HEK293 (cell line): ENCODE measurements at regions not wholly inside any gene's neighbourhood (a gene's known extent, or its start where the extent isn't known, plus 50 kb on each side); places are given as distances from the start of the nearest gene placed in this dataset.
"Not testable (repeated sequence)": the region's sequence is repeated elsewhere in the genome, so short reads cannot be mapped to it uniquely, and the experiment has no call there.

Experiments used
- CTCF ChIA-PET: fragments of 350-600 bp; formaldehyde crosslinking; extraction: SDS; loops from one replicate; lab custom pipeline; 2021; ENCODE audit warnings: antibody characterized with exemption; lab: Yijun Ruan, JAX
- POLR2A ChIA-PET: fragments of 300-600 bp; formaldehyde crosslinking; extraction: SDS; loops from one replicate; lab custom pipeline; 2020; ENCODE audit warnings: antibody characterized with exemption, inconsistent platforms; lab: Yijun Ruan, JAX
- H3K27ac ChIP-seq: fragments of 200-500 bp; sonication (Bioruptor generic); 2 replicates; pipeline ENCODE4 v1.5.1; 2014; ENCODE audit warnings: low read depth, low read length, control low read depth, inconsistent platforms; ENCODE audit errors: extremely low read depth
- H3K36me3 ChIP-seq, 2 experiments: fragments of 200-500 bp in 1 of 2; sonication (Bioruptor generic) in 1 of 2; 1 replicate in 1 of 2; 2 replicates in 1 of 2; pipeline ENCODE4 v1.5.1; 2014 to 2017; ENCODE audit warnings: inconsistent platforms in 2 of 2, low read length in 2 of 2; ENCODE audit not compliant: control insufficient read depth in 2 of 2, insufficient read depth in 1 of 2
- H3K4me1 ChIP-seq: fragments of 200-500 bp; sonication (Bioruptor generic); 2 replicates; pipeline ENCODE4 v1.5.1; 2014; ENCODE audit warnings: mild to moderate bottlenecking, low read length, inconsistent platforms; ENCODE audit not compliant: control insufficient read depth, insufficient read depth
- H3K4me3 ChIP-seq: 2 replicates; pipeline ENCODE4 v1.5.1; 2011; ENCODE audit warnings: low read depth, mild to moderate bottlenecking, control low read depth, low read length, moderate library complexity
- H3K9me3 ChIP-seq: fragments of 200-500 bp; sonication (Bioruptor generic); 2 replicates; pipeline ENCODE4 v1.5.1; 2014; ENCODE audit warnings: low read depth, low read length, inconsistent platforms; ENCODE audit not compliant: control insufficient read depth, insufficient read depth
- HOXC10 ChIP-seq: sonication (generic); formaldehyde crosslinking; IDR thresholded peaks from 2 replicates; pipeline ENCODE4 v1.8.1; 2023; ENCODE audit warnings: mild to moderate bottlenecking, missing genetic modification reagents
- KLF1 ChIP-seq: fragments of 450-650 bp; formaldehyde crosslinking; IDR thresholded peaks from 2 replicates; pipeline ENCODE4 v1.5.1; 2016; ENCODE audit warnings: missing biosample characterization, missing genetic modification characterization
- SCRT1 ChIP-seq: fragments of 450-650 bp; formaldehyde crosslinking; IDR thresholded peaks from 2 replicates; pipeline ENCODE4 v1.5.1; 2016; ENCODE audit warnings: missing biosample characterization, missing genetic modification characterization, borderline replicate concordance
- SCRT2 ChIP-seq: fragments of 450-650 bp; formaldehyde crosslinking; IDR thresholded peaks from 2 replicates; pipeline ENCODE4 v1.5.1; 2016; ENCODE audit warnings: missing biosample characterization, missing genetic modification characterization
- ZBTB20 ChIP-seq: fragments of 450-650 bp; formaldehyde crosslinking; IDR thresholded peaks from 2 replicates; pipeline ENCODE4 v1.5.1; 2016; ENCODE audit warnings: missing biosample characterization, missing genetic modification characterization
- ZIC2 ChIP-seq: fragments of 450-650 bp; formaldehyde crosslinking; IDR thresholded peaks from 2 replicates; pipeline ENCODE4 v1.5.1; 2016; ENCODE audit warnings: missing biosample characterization, missing genetic modification characterization
- ZNF112 ChIP-seq: fragments of 450-650 bp; formaldehyde crosslinking; IDR thresholded peaks from 2 replicates; pipeline ENCODE4 v1.5.0; 2017; ENCODE audit warnings: missing biosample characterization, missing genetic modification characterization
- ZNF121 ChIP-seq: fragments of 450-650 bp; formaldehyde crosslinking; IDR thresholded peaks from 2 replicates; pipeline ENCODE4 v1.5.1; 2016; ENCODE audit warnings: missing biosample characterization, missing genetic modification characterization
- ZNF132 ChIP-seq: fragments of 450-650 bp; formaldehyde crosslinking; IDR thresholded peaks from 2 replicates; pipeline ENCODE4 v1.5.1; 2017; ENCODE audit warnings: missing biosample characterization, missing genetic modification characterization, borderline replicate concordance
- ZNF146 ChIP-seq: fragments of 450-650 bp; formaldehyde crosslinking; IDR thresholded peaks from 2 replicates; pipeline ENCODE4 v1.5.1; 2016; ENCODE audit warnings: missing biosample characterization, missing genetic modification characterization
- ZNF184 ChIP-seq: fragments of 450-650 bp; IDR thresholded peaks from 2 replicates; pipeline ENCODE4 v1.5.1; 2018; ENCODE audit warnings: missing biosample characterization, mild to moderate bottlenecking, missing genetic modification characterization
- ZNF2 ChIP-seq: fragments of 450-650 bp; formaldehyde crosslinking; IDR thresholded peaks from 2 replicates; pipeline ENCODE4 v1.5.1; 2016; ENCODE audit warnings: missing biosample characterization, missing genetic modification characterization
- ZNF214 ChIP-seq: fragments of 450-650 bp; formaldehyde crosslinking; IDR thresholded peaks from 2 replicates; pipeline ENCODE4 v1.5.1; 2017; ENCODE audit warnings: missing biosample characterization, mild to moderate bottlenecking, missing genetic modification characterization, borderline replicate concordance
- ZNF324 ChIP-seq: fragments of 450-650 bp; formaldehyde crosslinking; IDR thresholded peaks from 2 replicates; pipeline ENCODE4 v1.5.1; 2016; ENCODE audit warnings: missing biosample characterization, missing genetic modification characterization
- ZNF350 ChIP-seq: fragments of 450-650 bp; formaldehyde crosslinking; IDR thresholded peaks from 2 replicates; pipeline ENCODE4 v1.5.0; 2017; ENCODE audit warnings: missing biosample characterization, mild to moderate bottlenecking, missing genetic modification characterization
- ZNF394 ChIP-seq: fragments of 450-650 bp; formaldehyde crosslinking; IDR thresholded peaks from 2 replicates; pipeline ENCODE4 v1.5.1; 2016; ENCODE audit warnings: missing biosample characterization, missing genetic modification characterization, mild to moderate bottlenecking, moderate library complexity, borderline replicate concordance
- ZNF510 ChIP-seq: fragments of 450-650 bp; formaldehyde crosslinking; IDR thresholded peaks from 2 replicates; pipeline ENCODE4 v1.5.1; 2018; ENCODE audit warnings: mild to moderate bottlenecking, missing genetic modification characterization, missing biosample characterization; ENCODE audit not compliant: insufficient replicate concordance
- ZNF529 ChIP-seq: fragments of 450-650 bp; formaldehyde crosslinking; IDR thresholded peaks from 2 replicates; pipeline ENCODE4 v1.5.1; 2017; ENCODE audit warnings: missing genetic modification characterization, missing biosample characterization; ENCODE audit not compliant: insufficient replicate concordance
- ZNF548 ChIP-seq: fragments of 450-650 bp; formaldehyde crosslinking; IDR thresholded peaks from 2 replicates; pipeline ENCODE4 v1.5.1; 2016; ENCODE audit warnings: missing biosample characterization, missing genetic modification characterization
- ZNF560 ChIP-seq: fragments of 450-650 bp; formaldehyde crosslinking; IDR thresholded peaks from 2 replicates; pipeline ENCODE4 v1.5.1; 2017; ENCODE audit warnings: missing biosample characterization, missing genetic modification characterization, borderline replicate concordance
- ZNF610 ChIP-seq: fragments of 450-650 bp; formaldehyde crosslinking; IDR thresholded peaks from 2 replicates; pipeline ENCODE4 v1.5.1; 2016; ENCODE audit warnings: missing biosample characterization, missing genetic modification characterization, borderline replicate concordance
- ZNF670 ChIP-seq: fragments of 450-650 bp; formaldehyde crosslinking; IDR thresholded peaks from 2 replicates; pipeline ENCODE4 v1.5.1; 2016; ENCODE audit warnings: missing biosample characterization, missing genetic modification characterization, low read depth
- ZNF707 ChIP-seq: fragments of 450-650 bp; formaldehyde crosslinking; IDR thresholded peaks from 2 replicates; pipeline ENCODE4 v1.5.1; 2016; ENCODE audit warnings: missing biosample characterization, missing genetic modification characterization
- ZNF747 ChIP-seq: fragments of 450-650 bp; formaldehyde crosslinking; IDR thresholded peaks from 2 replicates; pipeline ENCODE4 v1.5.1; 2016; ENCODE audit warnings: missing biosample characterization, missing genetic modification characterization
- ZNF830 ChIP-seq: fragments of 450-650 bp; IDR thresholded peaks from 2 replicates; pipeline ENCODE4 v1.5.0; 2018; ENCODE audit warnings: missing biosample characterization, missing genetic modification characterization, low read depth, mild to moderate bottlenecking, moderate library complexity
- TF ChIP-seq, protein P1 (sequence below): fragments of 450-650 bp; formaldehyde crosslinking; optimal IDR thresholded peaks from 2 replicates; pipeline ENCODE3; 2016; ENCODE audit warnings: missing biosample characterization, mild to moderate bottlenecking, missing genetic modification characterization
- TF ChIP-seq, protein P2 (sequence below): fragments of 450-650 bp; formaldehyde crosslinking; IDR thresholded peaks from 2 replicates; pipeline ENCODE4 v1.5.1; 2016; ENCODE audit warnings: missing biosample characterization, missing genetic modification characterization

DNA sequence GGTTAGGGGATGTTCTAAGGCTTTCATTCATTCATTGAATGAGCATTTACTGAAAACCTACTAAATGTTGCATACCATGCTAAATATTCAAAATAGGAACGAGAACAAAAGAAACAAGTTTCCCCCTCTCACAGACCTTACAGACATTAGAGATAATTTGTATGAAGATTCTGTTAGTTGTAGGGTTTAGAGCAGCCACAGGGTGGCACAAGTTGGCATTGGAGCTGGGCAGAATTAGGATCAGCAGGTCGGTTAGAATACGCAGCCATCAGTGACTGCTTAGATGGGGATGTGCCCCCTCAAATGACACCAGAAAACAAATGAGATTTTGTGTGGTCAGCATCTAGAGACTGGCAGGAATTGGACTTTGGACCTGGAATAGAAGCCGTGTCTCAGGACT, 166.3 kb upstream of the DAAM1 start:
- Histone ChIP-seq H3K4me1 (no peaks in the 10 kb centered on the region; the same call in 1 of the 2 replicates), H3K27ac (no peak overlapping the region), H3K4me3 (no peak overlapping the region), H3K9me3 (no peaks in the 10 kb centered on the region), H3K36me3 (no peaks in the 10 kb centered on the region)
- POLR2A ChIA-PET = no interaction called here
- TF ChIP-seq SCRT1 = no peak
- CTCF ChIA-PET = interaction anchor here (0.6 to 1.3 kb wide), 7 partner anchors 35 to 485 kb away, joined by 3 to 4 read pairs (median 3); no protein-coding TSS in a partner anchor

DNA sequence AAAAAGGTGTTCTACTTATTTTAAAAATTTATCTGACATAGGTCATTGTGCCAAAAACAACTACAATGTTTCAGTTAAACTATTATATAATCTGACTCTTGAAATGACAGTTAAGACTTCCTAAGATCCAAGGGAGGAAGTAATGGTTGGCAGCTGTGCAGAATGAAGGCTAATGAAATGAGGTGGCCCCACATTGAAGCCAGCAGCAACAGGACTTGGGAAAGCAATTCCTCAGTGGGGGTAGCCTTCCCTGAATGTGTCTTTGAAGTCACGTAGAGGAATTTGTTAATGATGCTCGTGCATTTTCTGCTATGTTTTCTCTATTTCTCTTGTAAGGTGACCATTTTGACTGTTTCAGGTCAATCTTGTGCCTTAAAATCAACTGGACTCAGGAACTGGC, 162.4 kb upstream of the DAAM1 start:
- no peak overlapping the region for H3K4me3 ChIP-seq
- no peaks in the 10 kb centered on the region for H3K36me3 ChIP-seq
- TF ChIP-seq ZNF670 (tag by site-specific recombination) (no peak), ZBTB20 (tag by site-specific recombination) (no peak), ZNF350 (tag by site-specific recombination) (no peak), HOXC10 (CRISPR knock-in tag) (no peak), ZNF324 (no peak)
- TF ChIP-seq, protein P1, sequence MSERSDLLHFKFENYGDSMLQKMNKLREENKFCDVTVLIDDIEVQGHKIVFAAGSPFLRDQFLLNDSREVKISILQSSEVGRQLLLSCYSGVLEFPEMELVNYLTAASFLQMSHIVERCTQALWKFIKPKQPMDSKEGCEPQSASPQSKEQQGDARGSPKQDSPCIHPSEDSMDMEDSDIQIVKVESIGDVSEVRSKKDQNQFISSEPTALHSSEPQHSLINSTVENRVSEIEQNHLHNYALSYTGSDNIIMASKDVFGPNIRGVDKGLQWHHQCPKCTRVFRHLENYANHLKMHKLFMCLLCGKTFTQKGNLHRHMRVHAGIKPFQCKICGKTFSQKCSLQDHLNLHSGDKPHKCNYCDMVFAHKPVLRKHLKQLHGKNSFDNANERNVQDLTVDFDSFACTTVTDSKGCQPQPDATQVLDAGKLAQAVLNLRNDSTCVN (tag by site-specific recombination) = no peak
- TF ChIP-seq, all 188 proteins: peak for 0
- Histone ChIP-seq H3K27ac (no peak overlapping the region), H3K4me1 (peaks cover 3% of the 10 kb centered on the region), H3K9me3 (no peaks in the 10 kb centered on the region)
- POLR2A ChIA-PET = no interaction called here
- CTCF ChIA-PET = interaction anchor here (2.1 kb wide), 1 partner anchor 525 kb away, joined by 9 read pairs; no protein-coding TSS in a partner anchor

DNA sequence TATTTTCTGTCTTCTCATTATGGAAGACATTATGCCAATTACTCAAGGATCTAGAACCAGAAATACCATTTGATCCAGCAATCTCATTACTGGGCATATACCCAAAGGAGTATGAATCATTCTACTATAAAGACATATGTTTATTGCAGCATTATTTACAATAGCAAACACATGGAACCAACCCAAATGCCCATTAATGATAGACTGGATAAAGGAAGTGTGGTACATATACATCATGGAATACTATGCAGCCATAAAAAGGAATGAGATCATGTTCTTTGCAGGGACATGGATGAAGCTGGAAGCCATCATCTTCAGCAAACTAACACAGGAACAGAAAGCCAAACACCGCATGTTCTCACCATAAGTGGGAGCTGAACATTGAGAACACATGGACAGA, 161.8 kb upstream of the DAAM1 start:
- CTCF ChIA-PET = interaction anchor here (0.6 to 2.1 kb wide), 2 partner anchors 10 to 525 kb away, joined by 3 to 9 read pairs; no protein-coding TSS in a partner anchor
- H3K27ac ChIP-seq, H3K4me3 ChIP-seq, H3K4me1 ChIP-seq, H3K9me3 ChIP-seq, POLR2A ChIA-PET, H3K36me3 ChIP-seq: not testable (repeated sequence)
- TF ChIP-seq ZNF146 = peak; percentile 60

DNA sequence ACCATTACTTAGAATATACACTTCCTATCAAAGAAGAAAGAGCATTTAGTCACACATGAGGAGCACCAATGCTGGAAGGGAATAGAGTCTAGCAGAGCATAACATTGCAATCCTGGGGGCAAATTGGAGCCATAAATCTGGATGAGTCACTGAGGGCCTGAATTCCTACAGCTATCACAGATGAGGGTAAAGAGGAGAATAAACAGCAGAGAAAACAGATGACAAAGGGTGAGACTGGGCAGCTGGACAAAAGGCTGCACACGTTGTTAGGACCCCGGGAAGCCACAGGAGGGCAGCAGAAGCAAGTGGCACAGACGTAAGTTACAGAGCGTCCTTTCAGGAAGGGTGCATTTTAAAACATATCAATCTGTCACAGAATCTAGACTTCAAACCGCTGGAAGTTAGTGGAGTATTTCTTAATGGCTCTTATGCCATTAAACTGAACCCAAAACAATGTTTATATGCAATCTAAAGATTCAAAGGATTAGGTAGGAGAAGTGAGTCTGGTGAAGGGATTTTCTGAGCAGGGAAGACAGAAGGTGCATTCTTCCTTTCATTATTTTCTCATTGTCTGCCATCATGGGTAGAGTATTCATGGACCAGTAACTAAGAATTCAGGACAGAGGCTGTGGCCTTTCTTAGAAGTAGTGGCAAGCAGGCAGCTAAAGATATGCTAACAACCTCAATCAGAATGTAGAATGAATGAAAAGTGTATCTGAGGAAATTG, 159.8 kb upstream of the DAAM1 start:
- Histone ChIP-seq H3K36me3 (no peaks in the 10 kb centered on the region), H3K4me1 (peaks cover 3% of the 10 kb centered on the region; the same call in 1 of the 2 replicates), H3K27ac (no peak overlapping the region), H3K4me3 (no peak overlapping the region), H3K9me3 (no peaks in the 10 kb centered on the region)
- ChIA-PET CTCF (interaction anchor here (0.5 to 2.3 kb wide), 24 partner anchors 9 to 1569 kb away, joined by 3 to 38 read pairs (median 4); partner anchors contain the start of gene DACT1), POLR2A (no interaction called here)
- TF ChIP-seq ZNF132 (tag by site-specific recombination) (no peak), ZNF610 (tag by site-specific recombination) (peak; percentile 63; the same call in 1 of the 2 replicates), ZNF529 (no peak), ZNF184 (tag by site-specific recombination) (no peak), ZBTB20 (tag by site-specific recombination) (no peak), ZNF830 (tag by site-specific recombination) (no peak), ZNF394 (tag by site-specific recombination) (no peak), ZNF214 (tag by site-specific recombination) (no peak), ZNF510 (tag by site-specific recombination) (no peak), KLF1 (no peak), SCRT2 (no peak), ZNF121 (no peak), ZIC2 (peak; percentile 17; the same call in 1 of the 2 replicates), ZNF707 (no peak), ZNF112 (tag by site-specific recombination) (no peak), ZNF2 (tag by site-specific recombination) (peak; percentile 64), ZNF747 (no peak), ZNF548 (no peak), ZNF560 (tag by site-specific recombination) (no peak)
- TF ChIP-seq, protein P2, sequence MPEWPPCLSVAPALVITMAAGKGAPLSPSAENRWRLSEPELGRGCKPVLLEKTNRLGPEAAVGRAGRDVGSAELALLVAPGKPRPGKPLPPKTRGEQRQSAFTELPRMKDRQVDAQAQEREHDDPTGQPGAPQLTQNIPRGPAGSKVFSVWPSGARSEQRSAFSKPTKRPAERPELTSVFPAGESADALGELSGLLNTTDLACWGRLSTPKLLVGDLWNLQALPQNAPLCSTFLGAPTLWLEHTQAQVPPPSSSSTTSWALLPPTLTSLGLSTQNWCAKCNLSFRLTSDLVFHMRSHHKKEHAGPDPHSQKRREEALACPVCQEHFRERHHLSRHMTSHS = no peak
